LNCaP clone FGC (cell line): ENCODE measurements at regions not wholly inside any gene's neighbourhood (a gene's known extent, or its start where the extent isn't known, plus 50 kb on each side); places are given as distances from the start of the nearest gene placed in this dataset.

Experiments
- DNase-seq: peaks from one replicate; pipeline ENCODE4 v3.0.0-alpha.2; 2011; ENCODE audit warnings: low read depth
- H3K4me3 ChIP-seq: 2 replicates; pipeline ENCODE4 v1.5.1; 2011; ENCODE audit warnings: mild to moderate bottlenecking, low read depth, low read length, control low read depth
- TF ChIP-seq, protein P1 (sequence below): IDR thresholded peaks from 2 replicates; pipeline ENCODE4 v1.5.1; 2012; ENCODE audit warnings: mild to moderate bottlenecking; ENCODE audit not compliant: control insufficient read depth, insufficient read depth; ENCODE audit errors: extremely low read depth

DNA sequence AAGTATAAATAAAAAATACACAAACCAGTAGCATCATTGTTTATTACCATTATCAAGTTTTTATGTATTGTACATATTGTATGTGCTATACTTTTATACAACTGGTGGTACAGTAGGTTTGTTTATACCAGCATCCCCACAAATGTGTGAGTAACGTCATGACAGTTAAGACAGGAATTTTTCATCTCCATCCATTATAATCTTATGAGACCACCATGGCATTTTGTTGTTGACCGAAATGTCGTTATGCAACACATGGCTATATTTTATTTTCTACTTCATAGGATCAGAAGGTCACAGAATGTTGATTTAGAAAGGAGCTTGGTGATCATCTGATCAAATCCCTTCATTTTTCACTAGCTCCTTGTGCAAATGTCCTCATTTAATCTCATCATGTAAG lies 170.9 kb upstream of the NCAM1 start:
- DNase-seq = no peak
- no peak overlapping the region for H3K4me3 ChIP-seq
- TF ChIP-seq, protein P1, sequence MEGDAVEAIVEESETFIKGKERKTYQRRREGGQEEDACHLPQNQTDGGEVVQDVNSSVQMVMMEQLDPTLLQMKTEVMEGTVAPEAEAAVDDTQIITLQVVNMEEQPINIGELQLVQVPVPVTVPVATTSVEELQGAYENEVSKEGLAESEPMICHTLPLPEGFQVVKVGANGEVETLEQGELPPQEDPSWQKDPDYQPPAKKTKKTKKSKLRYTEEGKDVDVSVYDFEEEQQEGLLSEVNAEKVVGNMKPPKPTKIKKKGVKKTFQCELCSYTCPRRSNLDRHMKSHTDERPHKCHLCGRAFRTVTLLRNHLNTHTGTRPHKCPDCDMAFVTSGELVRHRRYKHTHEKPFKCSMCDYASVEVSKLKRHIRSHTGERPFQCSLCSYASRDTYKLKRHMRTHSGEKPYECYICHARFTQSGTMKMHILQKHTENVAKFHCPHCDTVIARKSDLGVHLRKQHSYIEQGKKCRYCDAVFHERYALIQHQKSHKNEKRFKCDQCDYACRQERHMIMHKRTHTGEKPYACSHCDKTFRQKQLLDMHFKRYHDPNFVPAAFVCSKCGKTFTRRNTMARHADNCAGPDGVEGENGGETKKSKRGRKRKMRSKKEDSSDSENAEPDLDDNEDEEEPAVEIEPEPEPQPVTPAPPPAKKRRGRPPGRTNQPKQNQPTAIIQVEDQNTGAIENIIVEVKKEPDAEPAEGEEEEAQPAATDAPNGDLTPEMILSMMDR = no peak

DNA sequence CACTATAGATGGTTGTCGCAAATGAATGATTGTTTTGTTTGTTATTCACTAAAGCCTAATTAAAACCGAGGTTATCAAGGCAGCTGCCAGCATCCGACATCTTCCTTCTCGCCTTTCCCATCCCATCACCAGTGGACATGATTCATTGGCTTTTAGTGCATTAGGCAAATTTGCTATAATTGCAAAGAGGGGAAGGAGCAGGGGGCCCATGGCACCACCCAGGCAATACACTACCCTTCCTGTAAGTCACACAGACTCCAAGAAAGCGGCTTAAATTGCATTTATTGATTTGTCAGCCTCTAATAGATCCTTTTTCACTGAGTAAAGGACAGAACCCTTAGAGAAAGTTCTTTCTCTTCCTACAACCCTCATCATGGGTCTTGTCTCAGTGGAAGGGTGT lies 169.2 kb upstream of the NCAM1 start:
- no peak for DNase-seq
- no peak overlapping the region for H3K4me3 ChIP-seq
- TF ChIP-seq, protein P1 = no peak

DNA sequence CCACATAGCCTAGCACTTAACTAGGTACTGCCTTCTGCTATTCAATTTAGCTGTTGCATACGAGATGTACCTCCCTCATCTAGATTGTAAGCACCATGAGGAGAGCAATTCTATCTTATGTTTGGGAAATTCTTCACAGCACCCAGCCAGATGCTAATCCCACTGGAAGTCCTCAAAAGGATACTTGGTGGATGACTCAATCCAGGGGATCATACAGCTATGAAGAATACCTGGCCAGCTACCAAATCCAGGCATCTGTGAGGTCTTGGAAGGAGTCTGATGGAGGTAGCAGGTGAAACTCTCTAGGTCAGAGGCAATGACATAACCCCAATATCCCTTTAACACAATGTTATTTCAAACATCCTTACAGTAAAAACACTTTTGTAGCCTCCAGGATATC lies 167.8 kb upstream of the NCAM1 start:
- no peak for DNase-seq
- no peak overlapping the region for H3K4me3 ChIP-seq
- TF ChIP-seq, protein P1 = no peak

DNA sequence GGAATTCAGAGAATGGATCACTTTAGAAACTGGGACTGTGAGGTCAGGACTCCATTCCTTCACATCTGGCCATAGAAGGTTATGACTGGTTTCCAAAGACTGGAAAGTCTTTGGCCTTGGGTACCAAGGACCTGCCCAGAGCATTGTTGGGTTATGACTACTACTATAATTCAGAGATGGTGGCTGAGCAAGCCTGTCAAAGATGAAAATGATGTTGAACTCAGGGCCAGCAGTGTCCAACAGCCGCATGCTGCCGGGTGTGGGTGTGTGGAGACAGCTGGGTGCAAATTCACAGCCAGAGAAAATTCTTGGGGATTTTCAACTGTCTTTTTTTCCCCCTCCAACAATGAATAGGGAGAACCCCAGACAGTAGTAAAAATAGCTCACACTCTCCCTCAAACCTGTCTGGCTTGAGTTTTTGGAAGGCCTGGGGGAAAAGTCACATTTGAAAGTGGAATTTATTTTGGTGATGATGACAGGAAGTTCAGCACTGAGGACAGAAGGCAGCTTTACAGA lies 166.8 kb upstream of the NCAM1 start:
- DNase-seq = no peak
- TF ChIP-seq, protein P1 = no peak
- H3K4me3 ChIP-seq = no peak overlapping the region

DNA sequence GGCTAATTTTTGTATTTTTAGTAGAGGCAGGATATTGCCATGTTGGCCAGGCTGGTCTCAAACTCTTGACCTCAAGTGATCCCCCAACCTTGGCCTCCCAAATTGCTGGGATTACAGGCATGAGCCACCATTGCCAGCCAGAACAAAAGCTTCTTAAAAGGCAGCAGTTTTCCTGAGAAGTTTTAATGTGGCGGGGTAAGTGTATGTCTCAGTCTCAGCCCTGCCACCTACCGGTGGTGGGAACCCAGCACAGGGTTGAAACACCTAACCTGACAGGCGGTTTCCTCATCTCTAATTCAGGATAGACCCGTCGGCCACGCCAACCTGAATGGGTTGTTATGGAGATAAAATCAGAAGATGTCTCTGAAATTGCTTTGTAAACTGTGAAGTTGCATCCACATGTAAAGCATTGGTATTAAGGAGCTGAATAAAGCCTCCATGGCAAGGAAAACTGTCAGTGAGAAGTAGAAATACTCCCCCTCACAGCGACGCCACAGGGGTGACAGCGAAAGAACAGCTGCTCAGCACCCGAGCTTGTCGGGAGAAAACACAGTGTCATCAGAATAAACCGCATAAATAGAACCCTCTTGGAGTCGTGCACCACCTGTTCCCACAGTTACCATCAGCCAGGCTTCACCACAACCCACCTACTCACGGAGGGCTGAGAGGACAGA lies 165.9 kb upstream of the NCAM1 start:
- DNase-seq = no peak
- TF ChIP-seq, protein P1 = peak; percentile 70
- no peak overlapping the region for H3K4me3 ChIP-seq

DNA sequence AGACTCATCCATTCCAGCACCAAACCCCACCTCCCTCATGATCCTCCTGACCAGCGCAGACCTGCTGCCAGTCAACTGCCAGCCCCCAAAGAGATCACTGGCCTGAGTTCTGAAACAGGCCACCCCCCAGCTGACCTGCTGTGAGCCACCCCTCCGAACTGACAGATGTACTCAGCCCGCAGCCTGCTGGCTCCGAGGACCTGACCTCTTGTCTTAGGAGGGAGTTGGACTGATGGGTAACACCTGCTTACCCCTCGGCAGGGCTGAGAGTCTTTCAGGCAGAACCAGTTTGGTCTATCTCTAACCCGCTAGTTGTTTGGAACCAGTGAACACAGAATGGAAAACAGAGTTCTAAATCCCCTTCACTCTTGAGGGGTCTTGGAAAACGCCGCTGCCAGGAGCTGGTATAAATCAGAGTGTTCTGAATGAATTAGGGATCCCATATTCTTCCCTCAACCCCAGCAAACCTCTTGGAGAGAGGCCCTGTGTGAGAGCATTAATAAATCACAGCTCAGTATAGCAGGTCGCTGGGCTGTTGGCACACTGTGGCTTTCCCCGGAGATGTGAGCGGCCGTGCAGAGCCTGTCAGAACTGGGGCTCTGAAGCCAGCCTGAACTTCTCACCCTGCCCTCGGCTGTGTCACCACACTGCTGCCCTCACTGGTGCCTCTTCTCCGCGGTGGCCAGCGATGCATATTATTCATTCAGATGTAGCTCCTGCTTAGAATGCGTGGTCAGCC lies 165.1 kb upstream of the NCAM1 start:
- DNase-seq = no peak
- TF ChIP-seq, protein P1 = no peak
- no peak overlapping the region for H3K4me3 ChIP-seq
